GM12873 (cell line): ENCODE measurements at regions not wholly inside any gene's neighbourhood (a gene's known extent, or its start where the extent isn't known, plus 50 kb on each side); places are given as distances from the start of the nearest gene placed in this dataset.

Source experiments
- TF ChIP-seq, protein P1 (sequence below): IDR thresholded peaks from 2 replicates; pipeline ENCODE4 v1.5.1; 2012; ENCODE audit warnings: low read depth, mild to moderate bottlenecking, moderate library complexity, low read length, control low read depth; ENCODE audit not compliant: insufficient read depth; ENCODE audit errors: missing control alignments

DNA sequence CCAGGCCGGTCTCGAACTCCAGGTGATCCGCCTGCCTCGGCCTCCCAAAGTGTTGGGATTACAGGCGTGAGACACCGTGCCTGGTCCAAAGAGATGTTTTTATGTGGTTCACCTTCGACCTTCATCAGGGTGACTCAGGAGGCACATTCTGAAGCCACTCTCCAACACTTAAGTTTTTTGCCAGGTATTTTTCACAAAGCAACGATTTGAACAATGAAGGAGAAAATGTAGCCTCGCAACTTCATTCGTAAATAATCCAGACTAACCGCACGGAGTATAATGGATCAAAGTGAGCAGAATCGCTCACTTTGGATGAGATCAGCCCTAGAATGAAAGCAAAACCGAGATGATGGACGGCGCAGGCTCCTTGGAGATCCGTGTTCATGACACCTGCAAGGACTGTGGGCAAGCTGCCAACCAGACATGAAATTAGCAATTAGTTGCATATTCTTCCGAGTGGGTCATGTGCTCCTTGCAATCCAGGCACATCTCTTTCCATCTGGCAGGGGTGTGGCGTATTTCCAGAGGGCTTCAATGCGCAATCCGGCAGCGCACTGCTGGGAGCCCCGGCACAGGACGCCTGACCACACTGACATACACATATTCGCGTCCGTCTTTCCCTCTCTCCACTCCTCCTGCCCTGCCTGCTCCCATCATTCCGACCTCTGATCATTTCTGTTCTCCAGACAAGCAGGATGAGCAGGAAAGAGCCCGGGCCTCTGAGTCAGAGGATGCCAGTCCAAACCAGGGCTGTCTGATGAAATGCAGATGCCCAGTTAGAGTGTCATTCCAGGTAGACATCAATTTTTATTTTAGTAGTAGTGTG, 148.4 kb downstream of the KLF6 start:
- TF ChIP-seq, protein P1, sequence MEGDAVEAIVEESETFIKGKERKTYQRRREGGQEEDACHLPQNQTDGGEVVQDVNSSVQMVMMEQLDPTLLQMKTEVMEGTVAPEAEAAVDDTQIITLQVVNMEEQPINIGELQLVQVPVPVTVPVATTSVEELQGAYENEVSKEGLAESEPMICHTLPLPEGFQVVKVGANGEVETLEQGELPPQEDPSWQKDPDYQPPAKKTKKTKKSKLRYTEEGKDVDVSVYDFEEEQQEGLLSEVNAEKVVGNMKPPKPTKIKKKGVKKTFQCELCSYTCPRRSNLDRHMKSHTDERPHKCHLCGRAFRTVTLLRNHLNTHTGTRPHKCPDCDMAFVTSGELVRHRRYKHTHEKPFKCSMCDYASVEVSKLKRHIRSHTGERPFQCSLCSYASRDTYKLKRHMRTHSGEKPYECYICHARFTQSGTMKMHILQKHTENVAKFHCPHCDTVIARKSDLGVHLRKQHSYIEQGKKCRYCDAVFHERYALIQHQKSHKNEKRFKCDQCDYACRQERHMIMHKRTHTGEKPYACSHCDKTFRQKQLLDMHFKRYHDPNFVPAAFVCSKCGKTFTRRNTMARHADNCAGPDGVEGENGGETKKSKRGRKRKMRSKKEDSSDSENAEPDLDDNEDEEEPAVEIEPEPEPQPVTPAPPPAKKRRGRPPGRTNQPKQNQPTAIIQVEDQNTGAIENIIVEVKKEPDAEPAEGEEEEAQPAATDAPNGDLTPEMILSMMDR: no peak

DNA sequence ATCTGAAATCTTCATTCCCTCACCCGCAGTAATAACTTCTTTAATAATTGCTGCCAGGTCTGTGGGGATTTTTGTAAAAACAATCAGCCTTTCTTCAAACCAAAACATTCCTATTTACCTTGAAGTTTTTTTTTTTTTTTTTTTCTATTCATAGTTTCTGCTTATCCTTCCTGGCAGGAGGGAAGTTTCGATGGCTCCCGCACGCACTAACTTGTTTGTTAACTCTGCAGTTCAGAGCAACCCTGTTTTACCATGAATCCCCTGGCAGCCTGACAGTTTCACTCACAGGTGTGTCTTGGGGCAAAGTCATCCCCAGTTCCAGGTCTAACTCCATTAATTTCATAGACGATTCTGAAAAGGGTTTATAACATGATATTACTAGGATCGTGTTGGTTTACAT, 149.3 kb downstream of the KLF6 start:
- TF ChIP-seq, protein P1: no peak

DNA sequence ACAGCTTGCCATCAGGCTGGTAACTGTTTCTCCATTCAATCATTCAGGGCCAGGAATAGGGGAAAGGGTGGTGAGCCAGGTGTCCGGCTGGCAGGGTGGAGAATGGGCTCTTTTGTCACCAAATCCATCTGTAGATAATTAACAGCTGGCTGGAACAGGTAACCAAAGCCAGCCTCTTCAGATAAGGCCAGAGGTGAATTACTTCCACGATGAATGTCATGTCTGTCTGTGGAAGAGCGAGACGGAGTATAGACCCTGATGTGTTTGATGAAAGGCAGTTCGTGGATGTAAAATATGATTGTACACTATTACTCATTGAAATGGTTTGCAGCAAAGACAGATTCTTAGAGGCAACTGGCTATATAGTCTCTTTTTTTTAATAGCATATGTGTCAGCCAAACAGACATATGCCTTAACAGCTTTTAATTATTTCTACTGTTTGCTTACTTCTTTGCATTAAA, 149.8 kb downstream of the KLF6 start:
- TF ChIP-seq, protein P1: no peak

DNA sequence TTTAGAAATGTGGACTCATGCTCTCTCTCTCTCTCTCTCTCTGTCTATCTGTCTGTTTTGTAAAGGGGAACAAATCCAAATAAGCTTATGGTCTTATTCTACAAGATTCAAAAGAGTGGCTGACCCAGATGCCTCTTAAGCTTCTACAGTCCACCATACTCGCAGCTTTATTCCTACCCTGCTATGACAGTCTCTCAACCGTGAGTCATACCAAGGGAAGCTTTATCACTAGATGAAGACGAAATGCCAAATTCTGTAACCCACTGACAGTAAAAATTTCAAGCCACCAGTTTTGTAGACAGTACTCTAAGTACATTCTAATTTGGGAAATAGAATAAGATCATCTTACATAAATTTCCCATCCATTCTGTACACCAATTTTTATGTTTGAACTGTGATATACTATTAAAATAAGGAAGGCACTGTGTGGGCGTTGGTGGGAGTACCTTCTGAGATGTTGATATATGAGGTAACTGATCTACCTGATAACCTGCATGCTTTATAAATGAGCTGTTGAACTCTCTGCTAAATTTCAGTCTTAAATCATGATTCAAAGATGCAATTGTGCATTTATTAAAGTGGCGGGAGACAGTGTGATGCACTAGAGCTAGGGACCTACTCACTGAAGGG, 153.2 kb downstream of the KLF6 start:
- TF ChIP-seq, protein P1: no peak

DNA sequence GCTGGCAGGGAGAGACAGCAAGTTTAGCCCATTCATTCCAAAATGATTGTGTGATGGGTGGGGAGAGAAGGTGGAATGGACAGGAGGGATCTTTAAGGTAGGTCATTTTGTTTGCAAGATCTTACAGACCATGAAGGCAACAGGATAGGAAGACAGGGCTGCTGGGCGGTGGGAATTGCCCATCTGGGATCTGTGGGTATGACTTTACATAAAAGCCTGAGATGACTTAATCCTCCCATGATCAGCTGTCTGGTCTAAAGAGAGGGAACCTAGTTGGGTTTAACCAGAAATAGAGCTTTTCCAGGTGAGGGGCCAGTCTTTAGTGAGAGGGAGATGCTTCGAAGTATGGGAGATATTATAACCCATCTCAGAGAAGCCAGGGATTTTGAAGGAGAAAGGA, 153.7 kb downstream of the KLF6 start:
- TF ChIP-seq, protein P1: no peak

DNA sequence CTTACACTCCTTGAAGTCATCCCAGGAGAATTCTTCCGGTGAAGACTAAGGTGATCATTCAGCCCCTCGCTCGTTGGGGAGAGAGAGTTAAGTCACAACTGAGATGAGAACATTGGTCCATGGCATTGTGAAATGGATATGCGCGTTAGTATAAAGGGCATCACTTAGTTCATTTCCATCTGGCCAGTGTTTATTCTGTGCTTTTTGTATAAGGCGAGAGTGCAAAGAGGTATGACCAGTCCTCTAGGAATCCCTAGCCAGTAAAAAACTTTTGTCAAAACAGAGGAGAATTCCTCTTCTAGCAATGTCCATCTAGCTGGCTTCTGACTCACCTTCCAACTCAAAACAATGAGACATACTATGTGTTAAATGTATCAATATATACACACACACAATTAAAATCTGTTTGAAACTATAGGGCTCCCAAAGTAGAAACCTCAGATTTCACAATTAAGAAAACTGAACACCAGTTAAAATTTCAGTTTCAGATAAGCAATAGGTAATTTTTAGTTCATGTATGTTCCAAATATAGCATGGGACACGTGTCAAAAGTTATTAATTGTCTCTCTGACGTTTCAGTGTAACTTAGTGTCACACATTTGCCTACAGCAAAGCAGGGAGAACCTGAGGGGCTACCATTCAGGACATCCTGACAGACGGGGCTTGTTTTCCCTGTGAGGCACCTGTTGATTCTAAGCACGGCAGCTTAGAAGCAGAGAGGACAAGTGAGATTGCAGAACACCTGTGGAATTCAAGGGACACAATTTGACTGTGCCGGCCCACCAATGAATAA, 158.9 kb downstream of the KLF6 start:
- TF ChIP-seq, protein P1: no peak

DNA sequence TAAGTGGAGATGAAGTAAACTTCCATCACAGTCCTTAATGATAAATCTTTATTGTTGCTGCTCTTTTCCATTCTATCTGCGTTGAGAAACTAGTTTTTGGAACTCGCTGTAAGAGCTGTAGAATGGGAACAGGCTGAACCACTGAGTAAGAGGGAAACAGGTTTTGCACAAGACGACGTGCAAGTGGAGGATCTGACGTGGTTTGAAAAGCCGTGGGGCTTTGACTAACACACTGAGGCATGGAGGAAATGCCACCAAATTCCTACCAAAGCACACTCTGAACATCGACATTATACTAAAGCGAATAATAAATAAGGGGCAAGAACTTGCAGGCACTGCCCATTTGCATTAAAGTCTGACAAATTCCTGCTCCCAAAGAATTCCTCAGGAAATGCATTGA, 160.6 kb downstream of the KLF6 start:
- TF ChIP-seq, protein P1: no peak
